GM18502 (cell line): ENCODE measurements at regions not wholly inside any gene's neighbourhood (a gene's known extent, or its start where the extent isn't known, plus 50 kb on each side); places are given as distances from the start of the nearest gene placed in this dataset.

ENCODE experiments used
- ATAC-seq: cut with Tn5 transposase; IDR thresholded peaks from one replicate; pipeline ENCODE4 v1.9.1; 2021; ENCODE audit warnings: mild to moderate bottlenecking; ENCODE audit not compliant: unreplicated experiment, poor library complexity

GRCh38 chr1:116819081-116819480 is 64.9 kb downstream of the CD2 start:
- no peak for ATAC-seq

- no peak for ATAC-seq
Observed at GRCh38 chr1:116820369-116820768, 66.1 kb downstream of the CD2 start.

DNA sequence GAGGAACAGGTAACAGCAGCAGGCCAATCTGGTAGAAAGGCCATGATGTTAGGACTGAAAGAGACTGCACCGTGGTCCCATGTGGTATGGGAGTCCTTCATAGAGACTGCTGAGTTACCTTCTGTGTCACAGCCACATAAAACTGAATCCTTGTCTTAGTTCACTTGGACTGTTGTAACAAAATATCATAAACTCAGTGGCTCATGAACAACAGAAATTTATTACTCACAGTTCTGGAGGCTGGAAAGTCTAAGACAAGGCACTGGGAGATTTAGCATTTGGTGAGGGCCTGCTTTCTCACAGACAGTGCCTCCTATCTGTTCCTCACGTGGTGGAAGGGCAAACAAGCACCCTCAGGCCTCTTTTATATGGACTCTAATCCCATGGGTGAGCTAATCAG is 67.5 kb downstream of the CD2 start:
- no peak for ATAC-seq

GRCh38 chr1:116824631-116825206 is 70.5 kb downstream of the CD2 start:
- no peak for ATAC-seq

DNA sequence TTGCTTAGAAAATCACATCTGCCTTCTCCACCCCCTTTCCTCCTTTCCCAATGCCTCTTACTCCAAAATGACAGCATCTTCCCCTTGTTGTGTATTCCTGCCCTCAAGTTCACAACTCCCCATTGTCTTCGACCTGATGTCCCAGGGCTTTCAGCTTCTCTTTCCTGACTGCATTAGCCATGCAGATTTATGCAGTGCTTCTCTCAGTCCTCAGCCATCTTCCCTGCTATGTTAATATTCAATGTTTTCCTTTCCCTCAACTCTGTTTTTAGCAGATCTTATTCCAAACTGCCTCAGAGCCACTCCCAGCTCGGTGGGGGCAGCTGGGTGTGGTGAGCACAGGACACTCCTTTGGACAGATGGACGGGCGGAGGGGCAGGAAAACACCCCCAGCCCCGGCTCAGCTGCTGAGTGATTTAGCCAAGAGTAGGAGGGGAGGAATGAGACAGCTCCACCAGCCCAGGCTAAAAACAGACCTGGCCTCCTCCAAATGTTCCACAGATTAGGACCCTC is 71.0 kb downstream of the CD2 start:
- no peak for ATAC-seq

GRCh38 chr1:116825720-116826438 is 71.6 kb downstream of the CD2 start:
- ATAC-seq = no peak

- ATAC-seq = peak; percentile 93
Observed at GRCh38 chr1:116826818-116827606, 72.8 kb downstream of the CD2 start.

- no peak for ATAC-seq
Observed at GRCh38 chr1:116827607-116828105, 73.4 kb downstream of the CD2 start.

- no peak for ATAC-seq
Observed at GRCh38 chr1:116832308-116832931, 77.3 kb upstream of the PTGFRN start.

DNA sequence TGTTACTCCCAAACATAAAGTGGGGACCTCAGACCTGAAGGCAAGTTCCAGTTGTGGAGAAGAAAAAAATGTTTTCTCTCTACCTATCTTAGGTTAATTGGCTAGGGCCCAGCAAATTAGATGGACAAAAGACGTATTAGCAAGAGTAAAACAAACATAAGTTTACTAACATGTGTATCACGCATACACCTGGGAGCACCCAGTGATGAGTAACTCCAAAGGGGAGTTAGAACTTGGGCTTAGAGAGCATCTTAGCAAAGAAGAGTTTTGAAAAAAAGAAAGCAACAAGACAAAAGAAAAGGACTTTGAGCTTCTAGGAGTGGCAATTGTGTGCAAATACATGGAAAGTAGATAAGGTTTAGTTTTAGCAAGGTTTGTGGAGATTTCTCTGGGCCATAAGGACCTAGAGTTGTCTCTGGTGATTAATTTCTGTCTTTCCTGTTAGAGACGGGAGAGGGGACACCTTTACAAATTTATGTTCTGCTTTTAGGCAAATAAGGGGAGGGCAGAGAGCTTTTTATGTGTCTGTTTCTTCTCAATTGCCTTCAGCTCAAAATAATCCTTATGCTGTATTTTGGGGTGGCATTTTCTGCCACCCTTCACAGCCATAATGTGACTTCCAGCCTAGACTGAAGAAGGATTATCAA is 76.7 kb upstream of the PTGFRN start:
- no peak for ATAC-seq

GRCh38 chr1:116833718-116834117 is 76.0 kb upstream of the PTGFRN start:
- no peak for ATAC-seq

DNA sequence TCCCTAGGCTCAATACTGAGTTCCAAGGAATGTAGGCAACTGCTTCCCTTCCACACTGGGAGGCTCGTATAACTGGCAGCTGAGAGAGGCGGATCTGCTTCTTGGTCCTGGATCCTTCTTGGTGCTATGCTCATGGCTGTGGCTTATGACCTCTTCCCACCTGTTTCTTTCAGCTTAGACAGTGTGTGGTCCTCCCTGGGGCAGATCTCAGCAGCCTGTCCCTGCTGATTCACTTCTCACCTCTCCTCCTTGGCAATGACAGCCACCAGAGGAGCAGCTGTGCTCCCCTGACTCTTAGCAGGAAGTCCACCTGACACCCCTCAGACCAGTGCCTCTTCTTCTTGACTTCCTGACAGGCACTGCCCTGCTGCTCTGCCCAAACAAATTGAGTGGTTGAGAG is 75.1 kb upstream of the PTGFRN start:
- ATAC-seq = no peak

GRCh38 chr1:116835161-116835560 is 74.6 kb upstream of the PTGFRN start:
- ATAC-seq = no peak

- ATAC-seq = no peak
Observed at GRCh38 chr1:116836099-116836498, 73.6 kb upstream of the PTGFRN start.

DNA sequence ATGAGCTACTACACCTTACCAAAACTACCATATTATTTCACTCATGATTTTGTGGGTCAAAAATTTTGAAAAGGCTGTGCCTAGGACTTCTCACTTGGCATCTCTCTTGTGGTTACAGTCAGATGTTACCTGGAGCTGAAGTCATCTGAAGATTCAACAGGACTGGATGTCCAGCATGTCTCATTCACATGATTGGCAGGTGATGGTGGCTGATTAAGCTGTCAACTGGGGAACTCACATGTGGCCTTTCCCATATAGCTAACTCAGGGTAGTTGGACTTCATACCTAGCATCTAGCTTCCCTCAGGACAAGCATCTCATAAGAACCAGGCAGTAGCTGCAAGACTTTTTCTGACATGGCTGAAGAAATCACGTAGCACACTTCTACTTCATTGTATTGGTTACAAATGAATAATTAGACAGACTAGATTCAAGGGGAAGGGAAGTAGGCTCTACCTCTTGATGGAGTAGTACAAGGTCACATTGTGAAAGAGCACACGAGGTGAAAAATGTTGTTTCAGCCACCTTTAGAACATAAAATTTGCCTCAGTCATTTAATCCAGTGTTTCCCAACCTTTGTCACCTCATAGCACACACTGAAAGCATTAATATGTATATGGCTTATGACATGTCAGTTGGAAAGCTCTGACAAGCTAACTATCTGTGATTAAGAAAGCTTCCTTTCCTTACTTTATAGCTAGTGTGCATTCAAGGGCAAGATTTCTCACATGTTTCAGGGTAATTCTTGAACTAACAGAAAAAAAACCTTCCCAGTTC is 68.0 kb upstream of the PTGFRN start:
- no peak for ATAC-seq

- ATAC-seq = no peak
Observed at GRCh38 chr1:116842654-116843053, 67.1 kb upstream of the PTGFRN start.

DNA sequence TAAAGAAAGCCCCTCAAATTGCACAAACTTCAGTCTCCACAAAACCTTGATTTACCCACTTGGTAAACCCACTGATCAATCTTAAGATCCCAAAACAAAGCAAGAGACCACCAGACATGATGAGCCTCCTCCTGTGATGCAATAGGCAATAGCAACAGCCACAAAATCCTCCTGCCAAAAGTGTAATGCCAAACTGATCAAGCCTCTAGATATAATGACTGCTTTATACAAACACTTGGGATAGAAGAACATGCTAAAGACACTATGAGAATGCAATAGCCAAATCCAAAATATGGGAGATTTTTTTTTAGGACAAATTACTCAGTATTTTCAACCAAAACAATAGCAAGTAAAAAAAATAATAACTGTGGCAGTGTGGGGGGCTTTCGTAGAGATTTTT is 64.9 kb upstream of the PTGFRN start:
- ATAC-seq = no peak

GRCh38 chr1:116847190-116847589 is 62.5 kb upstream of the PTGFRN start:
- ATAC-seq = no peak
